Keratinocyte (primary cell): ENCODE measurements at regions not wholly inside any gene's neighbourhood (a gene's known extent, or its start where the extent isn't known, plus 50 kb on each side); places are given as distances from the start of the nearest gene placed in this dataset.

Source experiments
- DNase-seq: peaks from one replicate; pipeline ENCODE4 v3.0.0-alpha.2; 2011; ENCODE audit warnings: low read depth, missing footprints, low spot score
- FAIRE-seq: peaks from 2 replicates; lab custom pipeline; 2011; peaks lifted over from hg19 to GRCh38; lab: Jason Lieb, UNC
- H2AFZ ChIP-seq: 2 replicates; pipeline ENCODE4 v1.6.0; 2012; ENCODE audit warnings: low read length, control low read depth, inconsistent platforms; ENCODE audit not compliant: control insufficient read depth
- H3K27ac ChIP-seq: 2 replicates; pipeline ENCODE4 v1.5.1; 2011; ENCODE audit warnings: low read length; ENCODE audit not compliant: control insufficient read depth, insufficient read depth
- H3K27me3 ChIP-seq: 3 replicates; pipeline ENCODE4 v1.6.0; 2011; ENCODE audit warnings: low read length; ENCODE audit not compliant: control insufficient read depth, insufficient read depth; ENCODE audit errors: extremely low read depth
- H3K36me3 ChIP-seq, 2 experiments: 2 replicates in 1 of 2; 3 replicates in 1 of 2; pipeline ENCODE4 v1.5.1; 2011; ENCODE audit warnings: low read length in 2 of 2, mild to moderate bottlenecking in 1 of 2; ENCODE audit not compliant: control insufficient read depth in 2 of 2, insufficient read depth in 2 of 2; ENCODE audit errors: extremely low read depth in 1 of 2
- H3K4me1 ChIP-seq: 3 replicates; pipeline ENCODE4 v1.5.1; 2011; ENCODE audit warnings: low read length; ENCODE audit not compliant: control insufficient read depth, insufficient read depth; ENCODE audit errors: extremely low read depth
- H3K4me2 ChIP-seq: 3 replicates; pipeline ENCODE4 v1.6.0; 2011; ENCODE audit warnings: low read depth, low read length; ENCODE audit not compliant: control insufficient read depth, insufficient read depth; ENCODE audit errors: extremely low read depth
- H3K4me3 ChIP-seq, 3 experiments: fragments of 200-600 bp in 1 of 3; sonication (generic) in 1 of 3; 2 replicates in 2 of 3; 3 replicates in 1 of 3; pipeline ENCODE4 v1.5.1; 2011 to 2016; ENCODE audit warnings: low read length in 3 of 3, mild to moderate bottlenecking in 3 of 3, control low read depth in 2 of 3, inconsistent platforms in 1 of 3, low read depth in 1 of 3, mixed read lengths in 1 of 3, mixed run types in 1 of 3, moderate library complexity in 1 of 3; ENCODE audit not compliant: control insufficient read depth in 2 of 3, insufficient read depth in 2 of 3; ENCODE audit errors: extremely low read depth in 1 of 3
- H3K79me2 ChIP-seq: 2 replicates; pipeline ENCODE4 v1.6.0; 2012; ENCODE audit warnings: low read length; ENCODE audit not compliant: control insufficient read depth, insufficient read depth
- H3K9ac ChIP-seq: 3 replicates; pipeline ENCODE4 v1.6.0; 2011; ENCODE audit warnings: low read length; ENCODE audit not compliant: control insufficient read depth, insufficient read depth; ENCODE audit errors: extremely low read depth
- H3K9me1 ChIP-seq: 3 replicates; pipeline ENCODE4 v1.6.0; 2011; ENCODE audit warnings: low read length; ENCODE audit not compliant: control insufficient read depth, insufficient read depth; ENCODE audit errors: extremely low read depth
- H3K9me3 ChIP-seq: 2 replicates; pipeline ENCODE4 v1.5.1; 2012; ENCODE audit warnings: low read depth, low read length; ENCODE audit not compliant: control insufficient read depth
- H4K20me1 ChIP-seq: 3 replicates; pipeline ENCODE4 v1.6.0; 2011; ENCODE audit warnings: low read length; ENCODE audit not compliant: control insufficient read depth, insufficient read depth; ENCODE audit errors: extremely low read depth
- EZH2 ChIP-seq: IDR thresholded peaks from one replicate; pipeline ENCODE4 v1.6.1; 2012; ENCODE audit warnings: inconsistent platforms, mild to moderate bottlenecking, low read length, moderate library complexity
- dilution Hi-C: fragments of 300-500 bp; cut with MboI; formaldehyde crosslinking; loops from one replicate; pipeline ENCODE4 v1.7.0; 2020; ENCODE audit warnings: low sequenced_read_pairs; ENCODE audit not compliant: extremely low pct_ligation_motif_present
- TF ChIP-seq, protein P1 (sequence below), 3 experiments: IDR thresholded peaks in 1 of 3; conservative IDR thresholded peaks in 1 of 3; optimal IDR thresholded peaks in 1 of 3; 2 replicates in 2 of 3; 3 replicates in 1 of 3; pipeline versions ENCODE3 to v1.5.1; 2011; ENCODE audit warnings: low read length in 3 of 3, mild to moderate bottlenecking in 3 of 3, moderate library complexity in 2 of 3, control low read depth in 1 of 3, inconsistent platforms in 1 of 3; ENCODE audit not compliant: insufficient read depth in 2 of 3; ENCODE audit errors: extremely low read depth in 1 of 3

DNA sequence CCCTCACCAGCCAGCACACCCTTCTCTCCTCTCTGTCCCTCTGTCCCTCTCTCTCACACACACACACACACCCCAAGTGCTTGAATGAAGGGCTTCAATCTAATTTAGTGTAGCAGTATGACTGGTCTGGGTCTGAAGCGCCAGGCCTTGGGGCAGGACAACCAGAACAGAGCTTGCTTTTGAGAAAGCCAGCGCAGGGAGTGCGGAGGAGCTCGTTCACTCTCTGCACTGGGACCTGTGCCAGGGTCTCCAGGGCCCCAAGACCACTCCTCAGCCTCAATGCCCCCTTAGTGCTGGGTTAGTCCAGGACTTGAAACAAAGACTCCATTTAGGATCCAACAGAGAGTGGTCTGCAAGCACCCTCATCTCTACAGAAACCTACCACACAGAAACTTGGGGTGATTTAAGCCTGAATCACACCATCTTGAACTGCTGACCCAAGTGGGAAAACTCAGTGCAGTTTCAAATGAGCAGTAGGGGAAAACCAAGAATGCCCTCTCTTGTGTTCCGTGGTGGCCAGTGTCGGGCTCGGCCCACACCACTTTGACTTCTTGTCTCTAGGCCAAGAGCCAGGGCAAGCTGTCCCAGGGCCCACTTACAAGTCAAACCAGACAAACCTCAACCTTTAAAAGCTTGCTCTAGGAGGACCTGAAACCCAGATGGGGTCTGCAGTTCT, 66.6 kb upstream of the WIPF1 start:
- Histone ChIP-seq H3K9me1 (no peaks in the 10 kb centered on the region), H2AFZ (no peak overlapping the region), H3K27me3 (peaks cover 4% of the 10 kb centered on the region), H4K20me1 (no peaks in the 10 kb centered on the region), H3K4me2 (no peak overlapping the region), H3K4me1 (no peaks in the 10 kb centered on the region), H3K4me3 (no peak overlapping the region), H3K36me3 (no peaks in the 10 kb centered on the region), H3K9me3 (no peaks in the 10 kb centered on the region), H3K79me2 (no peaks in the 10 kb centered on the region), H3K27ac (no peak overlapping the region), H3K9ac (no peak overlapping the region)
- no peak for DNase-seq
- TF ChIP-seq, protein P1, sequence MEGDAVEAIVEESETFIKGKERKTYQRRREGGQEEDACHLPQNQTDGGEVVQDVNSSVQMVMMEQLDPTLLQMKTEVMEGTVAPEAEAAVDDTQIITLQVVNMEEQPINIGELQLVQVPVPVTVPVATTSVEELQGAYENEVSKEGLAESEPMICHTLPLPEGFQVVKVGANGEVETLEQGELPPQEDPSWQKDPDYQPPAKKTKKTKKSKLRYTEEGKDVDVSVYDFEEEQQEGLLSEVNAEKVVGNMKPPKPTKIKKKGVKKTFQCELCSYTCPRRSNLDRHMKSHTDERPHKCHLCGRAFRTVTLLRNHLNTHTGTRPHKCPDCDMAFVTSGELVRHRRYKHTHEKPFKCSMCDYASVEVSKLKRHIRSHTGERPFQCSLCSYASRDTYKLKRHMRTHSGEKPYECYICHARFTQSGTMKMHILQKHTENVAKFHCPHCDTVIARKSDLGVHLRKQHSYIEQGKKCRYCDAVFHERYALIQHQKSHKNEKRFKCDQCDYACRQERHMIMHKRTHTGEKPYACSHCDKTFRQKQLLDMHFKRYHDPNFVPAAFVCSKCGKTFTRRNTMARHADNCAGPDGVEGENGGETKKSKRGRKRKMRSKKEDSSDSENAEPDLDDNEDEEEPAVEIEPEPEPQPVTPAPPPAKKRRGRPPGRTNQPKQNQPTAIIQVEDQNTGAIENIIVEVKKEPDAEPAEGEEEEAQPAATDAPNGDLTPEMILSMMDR (optimal IDR thresholded peaks at IDR 0.05 in 1 of 3, IDR thresholded peaks at IDR 0.05 in 1 of 3, conservative IDR thresholded peaks at IDR 0.05 in 1 of 3; ENCODE audit: extremely low read depth in 1 of 3, insufficient read depth in 2 of 3, low read length in 3 of 3), result no peak
- TF ChIP-seq EZH2, result no peak
- FAIRE-seq, result no peak
- dilution Hi-C loops, result no loop called here

DNA sequence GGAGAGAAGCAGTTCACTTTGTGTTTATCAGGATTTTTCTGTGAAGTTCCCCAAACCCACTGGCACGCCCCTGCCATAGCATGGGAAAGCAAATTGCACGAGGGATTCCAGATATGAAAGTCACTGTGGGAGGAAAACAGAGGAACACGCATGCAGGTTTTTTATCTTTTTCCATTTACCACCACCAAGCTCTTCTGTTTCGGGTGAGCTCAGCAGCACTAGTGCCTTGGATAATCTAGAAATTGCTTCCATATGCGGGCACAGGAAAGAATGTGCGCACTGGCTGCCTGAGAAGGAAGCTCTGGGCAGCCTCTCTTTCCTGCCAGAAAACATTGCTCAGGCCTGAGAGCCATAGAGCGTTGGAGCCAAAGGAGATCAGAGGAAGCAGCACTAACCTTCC, 65.9 kb upstream of the WIPF1 start:
- TF ChIP-seq EZH2, result no peak
- TF ChIP-seq, protein P1 (optimal IDR thresholded peaks at IDR 0.05 in 1 of 3, IDR thresholded peaks at IDR 0.05 in 1 of 3, conservative IDR thresholded peaks at IDR 0.05 in 1 of 3; ENCODE audit: extremely low read depth in 1 of 3, insufficient read depth in 2 of 3, low read length in 3 of 3), result no peak
- H3K9me1 ChIP-seq, result no peaks in the 10 kb centered on the region
- no peaks in the 10 kb centered on the region for H3K9me3 ChIP-seq
- no peak overlapping the region for H3K4me2 ChIP-seq
- no peaks in the 10 kb centered on the region for H3K79me2 ChIP-seq
- FAIRE-seq, result no peak
- DNase-seq, result no peak
- no peak overlapping the region for H3K4me3 ChIP-seq
- no peaks in the 10 kb centered on the region for H3K36me3 ChIP-seq
- no peak overlapping the region for H3K9ac ChIP-seq
- H3K4me1 ChIP-seq, result no peaks in the 10 kb centered on the region
- peaks cover 4% of the 10 kb centered on the region for H3K27me3 ChIP-seq
- no peaks in the 10 kb centered on the region for H4K20me1 ChIP-seq
- no peak overlapping the region for H3K27ac ChIP-seq
- dilution Hi-C loops, result no loop called here
- H2AFZ ChIP-seq, result no peak overlapping the region
